Stimulated activated CD8-positive, alpha-beta memory T cell treated with anti-CD3 and anti-CD28 coated beads, Interleukin-4, amount 100 ng/mL, for 4 hours (primary cell): ENCODE measurements at regions not wholly inside any gene's neighbourhood (a gene's known extent, or its start where the extent isn't known, plus 50 kb on each side); places are given as distances from the start of the nearest gene placed in this dataset.

Experiments
- DNase-seq, 2 donors: peaks; one replicate each; pipeline ENCODE4 v3.0.0-alpha.2; 2020; ENCODE audit warnings: low read depth in 2 of 2, low spot score in 1 of 2

- DNase-seq, result no peak
Observed at GRCh38 chr17:65277576-65277975, 140.4 kb downstream of the RGS9 start.
